Gastroesophageal sphincter (tissue), 4 donors: ENCODE measurements at regions not wholly inside any gene's neighbourhood (a gene's known extent, or its start where the extent isn't known, plus 50 kb on each side); places are given as distances from the start of the nearest gene placed in this dataset.
A peak's percentile ranks its signal among the peaks of the same experiment; 100 is the strongest.

Experiments
- ATAC-seq: fragments of 150-250 bp; one replicate; pipeline ENCODE4 v1.9.1; 2016; ENCODE audit warnings: mild to moderate bottlenecking, moderate library complexity
- H3K27ac ChIP-seq, 4 donors: fragments of 200-600 bp; sonication (generic) in 3 of 4; 1 replicate in 3 of 4; 2 replicates in 1 of 4; pipeline ENCODE4 v1.5.1; 2016 to 2019
- H3K27me3 ChIP-seq: fragments of 200-600 bp; sonication (generic); one replicate; pipeline ENCODE4 v1.5.1; 2019
- H3K36me3 ChIP-seq, 2 donors: fragments of 200-600 bp; sonication (generic); one replicate each; pipeline ENCODE4 v1.5.1; 2019; ENCODE audit warnings: control low read depth in 1 of 2
- H3K4me1 ChIP-seq, 3 donors: fragments of 200-600 bp; sonication (generic); 1 replicate in 2 of 3; 2 replicates in 1 of 3; pipeline ENCODE4 v1.5.1; 2016 to 2019; ENCODE audit warnings: control low read depth in 2 of 3
- H3K4me3 ChIP-seq, 2 donors: fragments of 200-600 bp; sonication (generic); one replicate each; pipeline ENCODE4 v1.5.1; 2019; ENCODE audit warnings: mild to moderate bottlenecking in 1 of 2, moderate library complexity in 1 of 2
- H3K9me3 ChIP-seq, 3 donors: fragments of 200-600 bp; sonication (generic); one replicate each; pipeline ENCODE4 v1.5.1; 2017 to 2019; ENCODE audit warnings: control low read depth in 2 of 3
- EP300 ChIP-seq: sonication (generic); formaldehyde crosslinking; IDR thresholded peaks from one replicate; pipeline ENCODE4 v1.6.1; 2017; ENCODE audit warnings: antibody characterized with exemption, mild to moderate bottlenecking
- POLR2A ChIP-seq, 2 donors: fragments of 450-650 bp; IDR thresholded peaks; one replicate each; pipeline ENCODE4 v1.6.1; 2017; ENCODE audit warnings: antibody characterized with exemption in 2 of 2, mild to moderate bottlenecking in 2 of 2, moderate library complexity in 1 of 2
- POLR2AphosphoS5 ChIP-seq: sonication (generic); formaldehyde crosslinking; IDR thresholded peaks from one replicate; pipeline ENCODE4 v1.6.1; 2017; ENCODE audit warnings: antibody characterized with exemption
- WGBS, 2 donors: methylation state at CpG; one replicate each; pipeline ENCODE4 v1.1.5; 2018; ENCODE audit warnings: low coverage in 1 of 2; 5-methylcytosine and 5-hydroxymethylcytosine counted together
- TF ChIP-seq, protein P1 (sequence below), 4 experiments: fragments of 200-600 bp in 2 of 4; fragments of 450-650 bp in 2 of 4; sonication (generic) in 1 of 4; IDR thresholded peaks; one replicate each; pipeline ENCODE4 v1.5.1; 2017 to 2019; ENCODE audit warnings: antibody characterized with exemption in 4 of 4, mild to moderate bottlenecking in 2 of 4, moderate library complexity in 2 of 4

DNA sequence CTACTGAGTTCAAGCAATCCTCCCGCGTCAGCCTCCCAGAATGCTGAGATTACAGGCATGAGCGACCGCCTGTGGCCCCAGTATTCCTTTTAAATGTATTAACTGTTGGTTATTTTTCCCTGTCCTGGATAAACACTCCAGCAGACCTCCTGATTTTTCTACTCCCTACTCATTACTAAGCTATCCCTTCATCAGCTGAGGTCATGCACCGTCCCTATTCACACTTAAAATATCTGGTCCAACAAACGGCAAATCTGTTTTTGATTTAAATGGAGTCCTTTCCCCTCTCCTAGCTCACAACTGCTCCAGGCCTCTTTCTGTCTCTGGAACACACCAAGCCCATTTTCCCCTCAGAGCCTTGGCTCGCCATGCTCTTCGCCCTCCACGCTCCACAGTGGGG, 1003.3 kb upstream of the TMEM132C start:
- Histone ChIP-seq H3K9me3 (peaks cover 0 to 5% (median 0%) of the 10 kb centered on the region in 3 donors), H3K27ac (no peak overlapping the region), H3K27me3 (no peaks in the 10 kb centered on the region), H3K4me3 (no peak overlapping the region), H3K36me3 (no peaks in the 10 kb centered on the region), H3K4me1 (no peaks in the 10 kb centered on the region)
- WGBS, 2 donors: 90 to 92% methylated on average over 4 to 9 of the region's 9 CpGs
- TF ChIP-seq POLR2AphosphoS5 (no peak), POLR2A (IDR thresholded peaks at IDR 0.05) (no peak), EP300 (no peak)
- TF ChIP-seq, protein P1, sequence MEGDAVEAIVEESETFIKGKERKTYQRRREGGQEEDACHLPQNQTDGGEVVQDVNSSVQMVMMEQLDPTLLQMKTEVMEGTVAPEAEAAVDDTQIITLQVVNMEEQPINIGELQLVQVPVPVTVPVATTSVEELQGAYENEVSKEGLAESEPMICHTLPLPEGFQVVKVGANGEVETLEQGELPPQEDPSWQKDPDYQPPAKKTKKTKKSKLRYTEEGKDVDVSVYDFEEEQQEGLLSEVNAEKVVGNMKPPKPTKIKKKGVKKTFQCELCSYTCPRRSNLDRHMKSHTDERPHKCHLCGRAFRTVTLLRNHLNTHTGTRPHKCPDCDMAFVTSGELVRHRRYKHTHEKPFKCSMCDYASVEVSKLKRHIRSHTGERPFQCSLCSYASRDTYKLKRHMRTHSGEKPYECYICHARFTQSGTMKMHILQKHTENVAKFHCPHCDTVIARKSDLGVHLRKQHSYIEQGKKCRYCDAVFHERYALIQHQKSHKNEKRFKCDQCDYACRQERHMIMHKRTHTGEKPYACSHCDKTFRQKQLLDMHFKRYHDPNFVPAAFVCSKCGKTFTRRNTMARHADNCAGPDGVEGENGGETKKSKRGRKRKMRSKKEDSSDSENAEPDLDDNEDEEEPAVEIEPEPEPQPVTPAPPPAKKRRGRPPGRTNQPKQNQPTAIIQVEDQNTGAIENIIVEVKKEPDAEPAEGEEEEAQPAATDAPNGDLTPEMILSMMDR (IDR thresholded peaks at IDR 0.05): no peak
- ATAC-seq: no peak

DNA sequence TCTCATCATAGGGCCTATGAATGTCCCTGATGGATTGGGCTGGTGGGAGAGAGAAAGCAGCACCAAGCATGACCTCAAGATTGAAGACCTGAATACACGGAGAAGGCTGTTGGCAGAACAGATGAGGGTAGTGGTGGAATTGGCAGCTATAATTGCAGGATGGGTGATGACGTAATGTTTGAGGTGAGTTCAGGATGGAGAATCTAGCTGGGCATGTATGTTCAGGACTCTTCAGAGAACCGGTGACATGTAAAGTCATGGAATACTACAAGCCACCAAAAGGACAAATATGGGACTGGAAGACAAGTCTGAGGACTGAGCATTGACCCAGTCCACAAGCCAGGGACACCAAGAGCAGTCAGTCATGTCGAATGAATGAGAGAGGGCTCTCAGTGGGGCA, 999.8 kb upstream of the TMEM132C start:
- no peaks in the 10 kb centered on the region for H3K4me1 ChIP-seq
- H3K27me3 ChIP-seq: no peaks in the 10 kb centered on the region
- TF ChIP-seq EP300: no peak
- no peaks in the 10 kb centered on the region for H3K36me3 ChIP-seq
- no peak overlapping the region for H3K4me3 ChIP-seq
- ATAC-seq: no peak
- H3K9me3 ChIP-seq: peaks cover 0 to 5% (median 0%) of the 10 kb centered on the region in 3 donors
- WGBS, 2 donors: 82 to 100% methylated on average over 4 of the region's 4 CpGs
- no peak overlapping the region for H3K27ac ChIP-seq

DNA sequence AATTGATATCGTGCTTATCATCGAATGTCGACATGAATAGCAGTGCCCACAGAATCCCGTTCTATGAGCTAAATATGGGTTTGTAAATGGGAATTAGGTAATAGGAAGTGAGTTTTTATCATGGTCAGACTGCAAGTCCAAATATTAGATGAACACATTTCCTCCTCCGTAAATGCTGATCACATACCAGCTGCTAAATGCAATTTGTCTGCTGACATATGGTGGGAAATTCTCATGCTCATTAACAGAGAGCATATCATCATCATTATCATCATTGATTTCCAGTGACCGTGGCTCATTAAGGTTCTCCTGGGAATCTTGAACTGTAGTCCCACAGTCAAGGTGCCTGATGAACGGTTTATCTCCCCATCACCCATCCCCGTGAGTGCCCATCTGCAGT, 998.8 kb upstream of the TMEM132C start:
- no peaks in the 10 kb centered on the region for H3K4me1 ChIP-seq
- H3K4me3 ChIP-seq: no peak overlapping the region
- H3K27ac ChIP-seq: no peak overlapping the region
- no peak for ATAC-seq
- no peaks in the 10 kb centered on the region for H3K9me3 ChIP-seq
- H3K36me3 ChIP-seq: no peaks in the 10 kb centered on the region
- TF ChIP-seq EP300 (no peak), POLR2A (IDR thresholded peaks at IDR 0.05) (no peak), POLR2AphosphoS5 (no peak)
- TF ChIP-seq, protein P1 (IDR thresholded peaks at IDR 0.05): no peak
- no peaks in the 10 kb centered on the region for H3K27me3 ChIP-seq
- WGBS, 2 donors: 73% methylated on average over 6 to 8 of the region's 8 CpGs

DNA sequence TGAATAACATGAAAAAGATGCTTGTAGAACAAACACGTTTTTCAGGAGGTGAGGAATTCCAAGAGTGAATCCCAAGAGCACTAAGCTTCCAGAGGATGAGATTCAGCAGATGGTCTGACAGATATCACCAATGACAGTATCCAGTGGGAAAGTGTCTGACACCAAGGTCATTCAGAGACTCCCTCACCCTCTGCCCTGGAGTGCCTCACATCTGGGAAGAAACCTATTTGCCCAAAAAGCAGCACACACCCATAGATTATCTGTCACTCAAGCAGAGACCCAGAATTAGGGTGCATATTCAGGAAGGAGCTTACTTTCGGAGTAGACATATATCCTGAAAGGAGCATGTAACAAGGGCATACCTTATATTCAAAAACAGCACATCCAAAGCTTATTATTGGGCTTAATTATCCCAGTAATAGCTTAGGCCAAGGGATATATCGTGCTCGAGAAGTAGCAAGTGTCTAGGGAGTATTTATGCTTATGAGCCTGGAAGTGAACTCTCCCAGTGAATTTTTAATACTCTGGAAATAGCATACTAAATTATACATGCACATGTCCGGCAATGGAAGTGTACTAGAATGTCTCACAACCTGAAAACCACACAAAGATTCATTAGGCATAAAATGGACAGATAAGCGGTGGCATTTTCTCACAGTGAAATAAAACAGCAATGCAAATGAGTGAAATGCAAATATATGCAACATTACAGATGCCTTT, 998.1 kb upstream of the TMEM132C start:
- 74 to 76% methylated on average over 4 to 5 of the region's 6 CpGs for WGBS, 2 donors
- H3K9me3 ChIP-seq: no peaks in the 10 kb centered on the region
- H3K27me3 ChIP-seq: peaks cover 4% of the 10 kb centered on the region
- H3K36me3 ChIP-seq: no peaks in the 10 kb centered on the region
- H3K4me1 ChIP-seq: no peaks in the 10 kb centered on the region
- no peak for TF ChIP-seq EP300
- no peak for TF ChIP-seq POLR2AphosphoS5
- TF ChIP-seq POLR2A (IDR thresholded peaks at IDR 0.05): no peak
- TF ChIP-seq, protein P1 (IDR thresholded peaks at IDR 0.05): no peak
- ATAC-seq: no peak
- H3K27ac ChIP-seq: no peak overlapping the region
- no peak overlapping the region for H3K4me3 ChIP-seq

DNA sequence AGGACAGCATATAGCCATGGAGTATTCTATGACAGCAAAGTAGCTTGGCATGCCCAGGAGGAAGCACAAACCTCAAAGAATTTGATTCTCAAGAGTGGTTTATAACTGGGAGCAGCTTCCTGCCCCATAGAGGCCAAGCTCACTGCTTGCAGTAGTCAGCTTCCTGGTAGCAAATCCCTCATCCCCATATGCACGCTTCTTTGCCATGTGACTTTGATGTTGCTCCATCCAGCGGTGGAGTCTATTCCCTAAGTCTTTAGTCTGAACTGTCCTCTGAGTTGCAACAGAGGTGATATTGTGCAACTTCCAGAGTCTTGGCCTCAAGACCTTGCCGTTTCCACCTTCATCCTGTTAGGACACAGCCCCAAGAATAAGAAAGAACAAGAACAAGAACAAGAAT, 996.8 kb upstream of the TMEM132C start:
- TF ChIP-seq, protein P1 (IDR thresholded peaks at IDR 0.05): no peak
- TF ChIP-seq POLR2A (IDR thresholded peaks at IDR 0.05): no peak
- no peak for TF ChIP-seq POLR2AphosphoS5
- no peak for TF ChIP-seq EP300
- Histone ChIP-seq H3K9me3 (no peaks in the 10 kb centered on the region), H3K4me1 (no peaks in the 10 kb centered on the region), H3K4me3 (no peak overlapping the region), H3K27me3 (peaks cover 11% of the 10 kb centered on the region), H3K36me3 (no peaks in the 10 kb centered on the region), H3K27ac (no peak overlapping the region)
- WGBS, 2 donors: 71 to 79% methylated on average over 2 to 3 of the region's 3 CpGs
- peak; percentile 69 for ATAC-seq
